ENCODE measurements at regions not wholly inside any gene's neighbourhood (a gene's known extent, or its start where the extent isn't known, plus 50 kb on each side); places are given as distances from the start of the nearest gene placed in this dataset.

DNA sequence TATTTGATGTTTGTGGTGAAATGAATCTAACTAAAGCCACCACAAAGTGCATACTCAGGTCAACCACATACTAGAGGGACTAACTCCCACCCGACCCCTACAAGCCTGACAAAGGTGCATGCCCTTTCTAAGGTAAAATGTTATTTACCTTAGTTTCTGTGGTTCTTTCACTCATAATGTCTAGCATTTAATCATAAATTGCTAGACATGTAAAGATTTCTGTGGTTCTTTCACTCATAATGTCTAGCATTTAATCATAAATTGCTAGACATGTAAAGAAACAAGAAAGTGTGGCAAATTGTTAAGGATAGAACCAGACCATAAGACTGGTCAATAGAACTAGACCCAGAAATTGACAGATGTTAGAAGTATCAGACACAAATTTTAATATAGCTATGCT lies 193.0 kb upstream of the PBX1 start:
- TF ChIP-seq, protein P1, sequence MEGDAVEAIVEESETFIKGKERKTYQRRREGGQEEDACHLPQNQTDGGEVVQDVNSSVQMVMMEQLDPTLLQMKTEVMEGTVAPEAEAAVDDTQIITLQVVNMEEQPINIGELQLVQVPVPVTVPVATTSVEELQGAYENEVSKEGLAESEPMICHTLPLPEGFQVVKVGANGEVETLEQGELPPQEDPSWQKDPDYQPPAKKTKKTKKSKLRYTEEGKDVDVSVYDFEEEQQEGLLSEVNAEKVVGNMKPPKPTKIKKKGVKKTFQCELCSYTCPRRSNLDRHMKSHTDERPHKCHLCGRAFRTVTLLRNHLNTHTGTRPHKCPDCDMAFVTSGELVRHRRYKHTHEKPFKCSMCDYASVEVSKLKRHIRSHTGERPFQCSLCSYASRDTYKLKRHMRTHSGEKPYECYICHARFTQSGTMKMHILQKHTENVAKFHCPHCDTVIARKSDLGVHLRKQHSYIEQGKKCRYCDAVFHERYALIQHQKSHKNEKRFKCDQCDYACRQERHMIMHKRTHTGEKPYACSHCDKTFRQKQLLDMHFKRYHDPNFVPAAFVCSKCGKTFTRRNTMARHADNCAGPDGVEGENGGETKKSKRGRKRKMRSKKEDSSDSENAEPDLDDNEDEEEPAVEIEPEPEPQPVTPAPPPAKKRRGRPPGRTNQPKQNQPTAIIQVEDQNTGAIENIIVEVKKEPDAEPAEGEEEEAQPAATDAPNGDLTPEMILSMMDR (IDR thresholded peaks at IDR 0.05): no peak
- H3K27ac Mint-ChIP-seq (ENCODE audit: unreplicated experiment): no peak overlapping the region
- peaks cover 5% of the 10 kb centered on the region for H3K9me3 Mint-ChIP-seq (ENCODE audit: unreplicated experiment)
- DNase-seq (ENCODE audit: extremely low spot score, unreplicated experiment): no peak
- H3K36me3 Mint-ChIP-seq (ENCODE audit: unreplicated experiment): no peaks in the 10 kb centered on the region
- H3K27me3 Mint-ChIP-seq (ENCODE audit: unreplicated experiment): no peaks in the 10 kb centered on the region
- no peaks in the 10 kb centered on the region for H3K4me1 Mint-ChIP-seq (ENCODE audit: unreplicated experiment)
- H3K4me3 Mint-ChIP-seq (ENCODE audit: unreplicated experiment): no peak overlapping the region

DNA sequence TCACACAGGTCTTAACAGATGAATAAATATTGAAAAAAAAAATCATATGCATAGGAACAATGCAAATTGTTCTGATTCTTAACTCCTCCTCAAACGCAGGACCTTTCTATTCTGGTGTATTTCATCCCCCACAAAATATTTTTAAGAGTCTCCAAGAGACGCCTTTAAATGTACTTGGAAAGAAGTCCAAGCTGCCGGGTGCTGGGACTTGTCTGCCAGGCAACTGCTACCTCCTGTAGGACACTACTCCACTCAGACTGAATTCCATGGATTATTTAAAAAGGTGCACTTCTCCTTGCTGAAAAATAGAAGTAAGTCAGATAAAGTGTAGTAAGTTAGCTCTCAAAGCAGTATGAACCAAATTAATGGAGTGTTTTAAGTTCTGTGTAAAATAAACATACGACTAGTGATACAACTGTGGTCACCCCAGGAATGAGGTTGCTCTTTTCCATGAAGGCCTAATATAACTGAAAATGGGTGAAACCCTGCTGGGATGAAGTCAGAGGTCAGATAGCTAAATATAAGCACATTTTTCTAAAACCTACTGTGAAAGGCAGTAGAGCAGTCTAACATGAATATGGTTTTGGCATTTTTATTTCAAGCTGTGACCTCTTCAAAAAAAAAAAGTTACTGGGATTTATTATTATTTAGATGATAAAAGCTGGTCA lies 189.2 kb upstream of the PBX1 start:
- H3K27me3 Mint-ChIP-seq (ENCODE audit: unreplicated experiment): no peaks in the 10 kb centered on the region
- no peak overlapping the region for H3K27ac Mint-ChIP-seq (ENCODE audit: unreplicated experiment)
- no peaks in the 10 kb centered on the region for H3K36me3 Mint-ChIP-seq (ENCODE audit: unreplicated experiment)
- H3K9me3 Mint-ChIP-seq (ENCODE audit: unreplicated experiment): no peaks in the 10 kb centered on the region
- H3K4me3 Mint-ChIP-seq (ENCODE audit: unreplicated experiment): no peak overlapping the region
- no peaks in the 10 kb centered on the region for H3K4me1 Mint-ChIP-seq (ENCODE audit: unreplicated experiment)
- DNase-seq (ENCODE audit: extremely low spot score, unreplicated experiment): no peak
- TF ChIP-seq, protein P1 (IDR thresholded peaks at IDR 0.05): no peak

DNA sequence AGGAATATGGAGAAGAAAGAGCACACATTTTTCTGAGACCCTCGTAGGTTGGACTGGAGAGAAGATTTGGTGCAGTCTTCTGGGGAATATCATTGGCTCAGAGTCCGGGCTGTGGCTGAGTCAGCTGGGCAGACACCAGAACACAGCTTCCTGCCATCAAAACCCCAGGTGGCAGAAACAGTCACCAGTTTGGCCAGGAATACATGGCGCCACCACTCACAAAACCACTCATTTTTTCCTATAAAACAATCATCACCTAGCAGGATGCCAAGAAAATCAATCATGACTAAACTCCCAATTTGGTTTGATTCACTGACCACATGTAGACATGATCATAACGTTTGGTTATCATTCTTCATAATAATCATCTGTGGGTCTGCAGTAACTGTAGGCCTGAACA lies 178.1 kb upstream of the PBX1 start:
- no peaks in the 10 kb centered on the region for H3K9me3 Mint-ChIP-seq (ENCODE audit: unreplicated experiment)
- no peak overlapping the region for H3K27ac Mint-ChIP-seq (ENCODE audit: unreplicated experiment)
- no peak overlapping the region for H3K4me3 Mint-ChIP-seq (ENCODE audit: unreplicated experiment)
- H3K36me3 Mint-ChIP-seq (ENCODE audit: unreplicated experiment): no peaks in the 10 kb centered on the region
- no peaks in the 10 kb centered on the region for H3K4me1 Mint-ChIP-seq (ENCODE audit: unreplicated experiment)
- H3K27me3 Mint-ChIP-seq (ENCODE audit: unreplicated experiment): no peaks in the 10 kb centered on the region
- TF ChIP-seq, protein P1 (IDR thresholded peaks at IDR 0.05): no peak
- no peak for DNase-seq (ENCODE audit: extremely low spot score, unreplicated experiment)

DNA sequence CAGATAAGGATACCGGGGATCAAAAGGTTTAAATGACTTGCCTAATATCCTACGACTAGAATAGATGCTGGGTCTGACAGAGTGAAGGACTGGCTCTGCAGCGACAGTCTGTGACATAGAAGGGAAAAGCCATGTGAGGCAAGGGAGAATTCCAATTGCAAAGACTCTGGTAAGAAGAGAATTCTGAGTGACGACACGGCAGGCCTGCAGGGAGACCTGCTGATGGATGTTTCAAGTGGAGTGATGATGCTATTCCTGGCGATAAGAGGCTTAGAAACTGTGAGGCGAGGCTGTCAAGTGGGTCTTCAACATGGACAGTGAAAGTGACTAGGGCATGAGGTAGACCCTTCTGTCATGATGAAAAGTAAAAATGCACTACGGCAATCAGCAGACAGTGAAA lies 176.6 kb upstream of the PBX1 start:
- Mint-ChIP-seq H3K4me1 (ENCODE audit: unreplicated experiment) (no peaks in the 10 kb centered on the region), H3K27ac (ENCODE audit: unreplicated experiment) (no peak overlapping the region), H3K9me3 (ENCODE audit: unreplicated experiment) (no peaks in the 10 kb centered on the region), H3K27me3 (ENCODE audit: unreplicated experiment) (no peaks in the 10 kb centered on the region), H3K4me3 (ENCODE audit: unreplicated experiment) (no peak overlapping the region), H3K36me3 (ENCODE audit: unreplicated experiment) (no peaks in the 10 kb centered on the region)
- TF ChIP-seq, protein P1 (IDR thresholded peaks at IDR 0.05): no peak
- no peak for DNase-seq (ENCODE audit: extremely low spot score, unreplicated experiment)

DNA sequence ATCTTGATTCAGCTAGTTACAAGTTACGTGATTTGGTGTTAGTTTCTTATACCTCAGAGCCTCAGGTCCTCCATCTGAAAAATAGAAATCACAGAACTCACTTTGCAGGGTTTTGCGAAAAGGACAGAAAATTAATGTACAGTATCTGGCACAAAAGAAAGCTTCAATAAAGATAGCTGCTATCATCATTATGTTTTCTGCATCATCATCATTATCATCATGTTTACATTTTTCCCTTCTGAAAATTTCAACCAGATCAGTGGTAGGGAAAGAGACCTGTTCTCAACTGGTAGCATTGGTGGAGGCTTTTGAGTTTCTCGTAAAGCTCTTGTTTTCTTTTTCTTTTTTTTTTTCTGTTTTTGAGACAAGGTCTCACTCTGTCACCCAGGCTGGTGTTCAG lies 174.7 kb upstream of the PBX1 start:
- Mint-ChIP-seq H3K9me3 (ENCODE audit: unreplicated experiment) (no peaks in the 10 kb centered on the region), H3K4me1 (ENCODE audit: unreplicated experiment) (no peaks in the 10 kb centered on the region), H3K4me3 (ENCODE audit: unreplicated experiment) (no peak overlapping the region), H3K36me3 (ENCODE audit: unreplicated experiment) (no peaks in the 10 kb centered on the region), H3K27ac (ENCODE audit: unreplicated experiment) (no peak overlapping the region), H3K27me3 (ENCODE audit: unreplicated experiment) (no peaks in the 10 kb centered on the region)
- TF ChIP-seq, protein P1 (IDR thresholded peaks at IDR 0.05): no peak
- no peak for DNase-seq (ENCODE audit: extremely low spot score, unreplicated experiment)
